ENCODE measurements at regions not wholly inside any gene's neighbourhood (a gene's known extent, or its start where the extent isn't known, plus 50 kb on each side); places are given as distances from the start of the nearest gene placed in this dataset.
A peak's percentile ranks its signal among the peaks of the same experiment; 100 is the strongest.
"Not testable (repeated sequence)": the region's sequence is repeated elsewhere in the genome, so short reads cannot be mapped to it uniquely, and the experiment has no call there.

GRCh38 chr3:40908612-40909011 is 290.7 kb upstream of the CTNNB1 start:
- DNase-seq, result no peak

DNA sequence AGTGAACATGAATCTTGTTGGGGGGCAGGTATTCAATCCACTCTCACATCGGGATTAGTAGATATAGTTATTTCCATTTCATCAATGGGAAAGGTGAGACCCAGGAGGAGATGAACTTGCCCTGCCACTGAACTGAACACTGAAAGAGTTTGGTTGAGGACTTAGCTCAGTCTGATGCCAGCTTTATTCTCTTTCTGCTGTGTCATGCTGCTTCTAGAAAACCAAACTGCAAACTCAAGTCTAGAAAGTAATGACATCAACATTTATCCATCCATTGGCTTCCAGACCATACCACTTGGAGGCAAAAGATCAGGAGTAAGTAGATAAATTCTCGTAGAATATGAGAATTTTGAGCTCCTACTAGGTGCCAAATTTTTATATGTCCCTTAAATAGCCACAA is 288.0 kb upstream of the CTNNB1 start:
- DNase-seq, result no peak

- no peak for DNase-seq
Measured at GRCh38 chr3:40911928-40912327, 287.4 kb upstream of the CTNNB1 start.

DNA sequence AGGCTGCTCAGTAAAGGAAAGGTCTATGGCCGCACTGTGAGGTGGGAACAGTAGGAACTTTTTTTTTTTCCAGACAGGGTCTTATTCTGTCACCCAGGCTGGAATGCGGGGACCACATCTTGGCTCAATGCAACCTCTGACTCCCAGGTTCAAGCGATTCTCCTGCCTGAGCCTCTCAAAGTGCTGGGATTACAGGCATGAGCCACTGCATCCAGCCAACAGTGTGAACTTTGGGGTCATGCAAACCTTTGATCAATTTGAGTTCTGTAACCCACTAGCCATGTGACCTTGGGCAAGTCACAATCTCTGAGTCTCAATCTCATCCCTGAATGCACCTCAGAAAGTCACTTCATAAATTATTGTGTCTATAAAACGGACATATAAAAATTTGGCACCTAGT is 286.8 kb upstream of the CTNNB1 start:
- no peak for DNase-seq

GRCh38 chr3:40913192-40913591 is 286.1 kb upstream of the CTNNB1 start:
- DNase-seq, result no peak

- no peak for DNase-seq
Measured at GRCh38 chr3:40913641-40914040, 285.7 kb upstream of the CTNNB1 start.

DNA sequence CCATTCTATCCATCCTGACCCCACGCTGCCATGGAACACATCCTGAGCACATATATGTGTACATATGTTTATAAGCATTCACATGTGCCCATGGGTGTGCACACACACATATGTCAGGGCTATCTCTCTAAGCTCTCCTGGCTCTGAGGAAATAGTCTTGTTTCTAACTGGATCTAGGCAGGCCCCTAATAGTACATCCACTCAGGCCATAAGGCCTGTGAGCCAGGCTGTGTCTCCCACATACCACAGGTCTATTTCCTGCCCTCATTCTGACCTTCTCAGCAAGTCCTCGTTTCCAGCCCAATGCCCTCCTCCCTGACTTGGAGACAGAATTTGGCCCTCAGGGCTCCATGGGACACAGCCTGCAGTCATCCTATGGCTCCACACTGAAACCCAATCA is 284.8 kb upstream of the CTNNB1 start:
- DNase-seq, result no peak

GRCh38 chr3:40915346-40915865 is 283.9 kb upstream of the CTNNB1 start:
- DNase-seq, result no peak

DNA sequence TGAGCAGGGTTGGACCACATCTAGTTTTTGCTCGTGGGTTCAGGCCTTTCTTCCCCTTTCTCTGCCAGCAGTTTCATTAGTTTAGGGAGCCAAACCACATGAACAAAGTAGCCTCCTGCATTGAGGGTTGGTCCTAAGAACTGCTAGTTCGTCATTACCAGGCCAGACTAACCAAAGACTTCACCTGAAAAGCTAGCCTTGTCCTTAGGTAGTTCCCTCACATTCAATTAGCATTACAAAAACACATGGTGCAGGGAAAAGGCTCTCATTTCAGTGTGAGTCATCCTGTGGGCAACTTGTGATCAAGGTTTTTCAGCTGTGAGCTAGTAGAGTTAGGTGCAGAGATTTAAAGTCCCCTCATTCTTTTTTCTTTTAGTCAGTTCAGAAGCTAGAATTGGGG is 279.3 kb upstream of the CTNNB1 start:
- DNase-seq, result no peak

GRCh38 chr3:40921251-40921650 is 278.1 kb upstream of the CTNNB1 start:
- no peak for DNase-seq

DNA sequence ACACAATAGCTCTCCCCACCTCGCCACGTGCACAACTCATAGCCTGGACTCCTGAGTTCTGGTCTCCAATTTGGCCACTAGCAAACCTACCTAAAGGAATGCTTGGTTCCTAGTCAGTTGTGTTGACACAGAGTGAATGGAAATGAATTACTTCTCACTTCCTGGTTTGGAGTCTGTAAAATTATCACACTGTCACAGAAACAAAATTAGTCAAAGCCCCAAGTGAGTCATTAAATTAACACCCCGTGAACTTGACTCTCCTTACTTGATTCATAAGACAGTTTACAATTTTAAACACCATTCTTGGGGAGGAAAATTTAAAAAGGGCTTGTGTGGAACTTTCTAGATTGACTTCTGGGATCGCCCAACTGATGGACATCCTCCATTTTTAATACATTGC is 276.2 kb upstream of the CTNNB1 start:
- DNase-seq, result no peak

GRCh38 chr3:40923651-40924050 is 275.7 kb upstream of the CTNNB1 start:
- no peak for DNase-seq

DNA sequence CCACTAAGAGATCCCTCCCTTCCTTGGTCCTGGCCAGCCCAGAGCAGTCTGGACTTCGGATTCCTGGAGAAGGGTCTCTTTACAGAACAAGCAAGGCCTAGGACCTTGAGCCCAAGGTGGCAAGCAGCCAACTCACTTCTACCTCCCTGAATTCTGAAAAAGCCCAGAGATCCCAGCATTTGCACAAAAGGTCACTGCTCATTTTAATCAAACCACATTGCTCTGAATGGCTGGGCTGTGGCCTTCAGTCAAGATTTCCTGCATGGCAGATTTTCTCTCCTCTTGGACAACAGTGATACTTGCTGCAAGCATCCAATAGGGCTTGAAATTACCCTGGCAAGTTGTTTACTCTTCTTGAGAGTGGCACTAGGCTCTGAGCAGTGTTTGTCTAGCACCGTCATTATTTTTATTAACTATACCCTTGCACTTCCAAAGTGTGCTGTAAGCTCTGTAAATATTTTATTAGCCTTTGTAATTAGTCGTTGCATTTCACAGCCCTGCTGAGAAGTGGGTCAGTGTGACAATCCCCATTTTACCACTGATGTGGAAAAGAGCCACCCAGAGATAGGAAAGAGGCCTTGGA is 274.7 kb upstream of the CTNNB1 start:
- no peak for DNase-seq

- no peak for DNase-seq
Measured at GRCh38 chr3:40925231-40925630, 274.1 kb upstream of the CTNNB1 start.

GRCh38 chr3:40930131-40930538 is 269.2 kb upstream of the CTNNB1 start:
- DNase-seq, result no peak

GRCh38 chr3:40930756-40931155 is 268.5 kb upstream of the CTNNB1 start:
- no peak for DNase-seq

- no peak for DNase-seq
Measured at GRCh38 chr3:40938591-40938990, 260.7 kb upstream of the CTNNB1 start.

GRCh38 chr3:40939030-40939740 is 260.1 kb upstream of the CTNNB1 start:
- DNase-seq, result peak; percentile 3

DNA sequence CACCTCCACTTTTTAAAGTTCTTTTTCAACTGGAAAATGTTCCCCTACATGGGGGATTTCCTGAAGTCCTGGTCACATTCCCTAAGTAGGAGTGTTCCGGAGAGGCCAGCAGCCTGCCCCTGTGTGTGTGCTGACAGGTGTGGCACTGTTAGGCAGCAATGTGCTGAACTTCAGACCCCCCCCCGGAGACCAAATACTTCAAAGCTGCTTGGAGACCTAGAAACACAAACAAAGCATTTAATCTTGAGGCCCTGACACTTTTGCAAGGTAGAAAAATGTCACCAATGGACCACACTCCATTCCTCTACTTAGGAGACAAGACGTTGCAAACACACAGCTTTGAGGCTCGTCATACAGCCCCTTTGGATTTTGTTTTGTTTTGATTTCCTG is 259.6 kb upstream of the CTNNB1 start:
- DNase-seq, result no peak

DNA sequence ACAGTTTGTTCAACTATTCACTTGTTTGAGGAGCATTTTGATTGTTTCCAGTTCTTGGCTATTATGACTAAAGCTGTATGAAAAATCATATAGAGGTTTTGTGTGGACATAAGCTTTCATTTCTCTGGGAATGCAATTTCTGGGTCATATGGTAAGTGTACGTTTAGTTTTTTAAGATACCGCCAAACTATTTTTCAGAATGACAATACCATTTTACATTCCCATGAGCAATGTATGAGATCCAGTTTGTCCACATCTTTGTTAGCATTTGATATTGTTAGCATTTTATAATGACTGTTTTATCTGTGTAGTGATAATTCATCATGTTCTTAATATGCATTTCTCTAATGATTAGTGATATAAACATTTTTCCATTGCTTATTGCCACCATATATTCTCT is 258.7 kb upstream of the CTNNB1 start:
- no peak for DNase-seq

DNA sequence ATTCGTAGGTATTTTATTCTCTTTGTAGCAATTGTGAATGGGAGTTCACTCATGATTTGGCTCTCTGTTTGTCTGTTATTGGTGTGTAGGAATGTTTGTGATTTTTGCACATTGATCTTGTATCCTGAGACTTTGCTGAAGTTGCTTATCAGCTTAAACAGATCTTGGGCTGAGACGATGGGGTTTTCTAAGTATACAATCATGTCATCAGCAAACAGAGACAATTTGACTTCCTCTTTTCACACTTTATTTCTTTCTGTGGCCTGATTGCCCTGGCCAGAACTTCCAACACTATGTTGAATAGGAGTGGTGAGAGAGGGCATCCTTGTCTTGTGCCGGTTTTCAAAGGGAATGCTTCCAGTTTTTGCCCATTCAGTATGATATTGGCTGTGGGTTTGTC is 252.3 kb upstream of the CTNNB1 start:
- not testable (repeated sequence) for DNase-seq

DNA sequence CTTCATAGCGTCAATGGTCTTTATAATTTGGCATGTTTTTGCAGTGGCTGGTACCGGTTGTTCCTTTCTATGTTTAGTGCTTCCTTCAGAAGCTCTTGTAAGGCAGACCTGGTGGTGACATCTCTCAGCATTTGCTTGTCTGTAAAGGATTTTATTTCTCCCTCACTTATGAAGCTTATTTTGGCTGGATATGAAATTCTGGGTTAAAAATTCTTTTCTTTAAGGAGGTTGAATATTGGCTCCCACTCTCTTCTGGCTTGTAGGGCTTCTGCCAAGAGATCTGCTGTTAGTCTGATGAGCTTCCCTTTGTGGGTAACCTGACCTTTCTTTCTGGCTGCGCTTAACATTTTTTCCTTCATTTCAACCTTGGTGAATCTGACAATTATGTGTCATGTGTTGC is 250.0 kb upstream of the CTNNB1 start:
- DNase-seq, result peak; percentile 31

DNA sequence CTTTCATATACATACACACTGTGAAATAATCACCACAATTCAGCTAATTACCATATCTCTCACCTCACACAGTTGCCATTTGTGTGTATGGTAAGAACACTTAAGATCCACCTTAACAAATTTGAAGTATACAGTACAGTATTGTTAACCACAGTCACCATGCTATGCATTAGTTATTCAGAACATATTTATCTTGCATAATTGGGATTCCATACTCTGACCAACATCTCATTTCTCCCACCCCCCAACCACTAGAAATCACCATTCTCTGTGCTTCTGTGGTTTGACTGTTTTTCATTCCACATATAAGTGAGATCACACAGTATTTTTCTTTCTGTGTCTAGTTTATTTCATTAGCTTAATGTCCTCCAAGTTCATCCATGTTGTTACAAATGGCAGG is 247.7 kb upstream of the CTNNB1 start:
- peak; percentile 93 for DNase-seq

- DNase-seq, result no peak
Measured at GRCh38 chr3:40961104-40961857, 238.0 kb upstream of the CTNNB1 start.

Measured in fibroblast of skin of scalp (primary cell).